K562 (cell line): ENCODE measurements at regions not wholly inside any gene's neighbourhood (a gene's known extent, or its start where the extent isn't known, plus 50 kb on each side); places are given as distances from the start of the nearest gene placed in this dataset.

ENCODE experiments used
- ATAC-seq: fragments of 200-7000 bp; cut with Tn5 transposase; 3 replicates; pipeline ENCODE4 v1.9.1; 2020; ENCODE audit warnings: moderate library complexity
- BruUV-seq: library from RNA; stranded (reverse); fragments of 400-500 nt; replicated peaks from 2 replicates; lab custom pipeline; 2021; lab: Mats Ljungman, UMichigan
- CTCF ChIA-PET: fragments of 300-600 bp; formaldehyde crosslinking; extraction: SDS; loops from one replicate; lab custom pipeline; 2021; ENCODE audit warnings: low intra/inter-chr PET ratio; lab: Yijun Ruan, JAX
- POLR2A ChIA-PET: fragments of 300-600, 350-650 bp; sonication (Branson Sonifier 250); formaldehyde crosslinking; extraction: SDS; loops from one replicate; lab custom pipeline; 2021; ENCODE audit warnings: antibody characterized with exemption, inconsistent platforms; lab: Yijun Ruan, JAX
- DNase-seq, 4 experiments: peaks; one replicate each; pipeline versions ENCODE4 v3.0.0 to v3.0.0-alpha.2; 2011 to 2018; ENCODE audit warnings: low spot score in 3 of 4, mixed read lengths in 3 of 4; ENCODE audit errors: extremely low read depth in 1 of 4
- FAIRE-seq: peaks from 2 replicates; lab custom pipeline; 2011; peaks lifted over from hg19 to GRCh38; lab: Jason Lieb, UNC
- H2AFZ ChIP-seq: 2 replicates; pipeline ENCODE4 v1.6.0; 2011; ENCODE audit warnings: low read depth, low read length, control low read depth, inconsistent platforms
- H3K27ac ChIP-seq: fragments of 200-600 bp; 3 replicates; pipeline ENCODE4 v1.8.0; 2011; ENCODE audit warnings: low read depth, mild to moderate bottlenecking, control low read depth, inconsistent platforms, low read length, moderate library complexity, mixed read lengths; ENCODE audit errors: extremely low read depth
- H3K27me3 ChIP-seq, 2 experiments: fragments of 300-600 bp in 1 of 2; 2 replicates in 1 of 2; 3 replicates in 1 of 2; pipeline versions ENCODE4 v1.6.0 to v1.8.0; 2011; ENCODE audit warnings: inconsistent platforms in 2 of 2, low read length in 2 of 2, mild to moderate bottlenecking in 1 of 2, mixed read lengths in 1 of 2, moderate library complexity in 1 of 2; ENCODE audit not compliant: control insufficient read depth in 2 of 2, insufficient read depth in 2 of 2
- H3K36me3 ChIP-seq: fragments of 300-600 bp; 3 replicates; pipeline ENCODE4 v1.8.0; 2011; ENCODE audit warnings: mild to moderate bottlenecking, low read length, inconsistent platforms; ENCODE audit not compliant: control insufficient read depth, insufficient read depth
- H3K4me1 ChIP-seq, 2 experiments: fragments of 200-600 bp in 1 of 2; replicated peaks in 1 of 2; 2 replicates in 1 of 2; 3 replicates in 1 of 2; pipeline versions ENCODE4 v1.5.1 to v1.8.0; 2011; ENCODE audit warnings: inconsistent platforms in 2 of 2, low read length in 2 of 2, mild to moderate bottlenecking in 1 of 2, mixed read lengths in 1 of 2, moderate library complexity in 1 of 2; ENCODE audit not compliant: control insufficient read depth in 2 of 2, insufficient read depth in 2 of 2
- H3K4me2 ChIP-seq: 2 replicates; pipeline ENCODE4 v1.6.1; 2011; ENCODE audit warnings: low read length, control low read depth, inconsistent platforms, mixed read lengths; ENCODE audit not compliant: insufficient read depth
- H3K4me3 ChIP-seq: fragments of 200-600 bp; sonication (generic), shearing (Covaris generic); 2 replicates; pipeline ENCODE4 v1.5.1; 2016; ENCODE audit warnings: control low read depth, inconsistent platforms
- H3K79me2 ChIP-seq: fragments of 200-600 bp; 3 replicates; pipeline ENCODE4 v1.8.0; 2011; ENCODE audit warnings: low read length, inconsistent platforms; ENCODE audit not compliant: control insufficient read depth, insufficient read depth
- H3K9ac ChIP-seq, 2 experiments: 2 replicates each; pipeline versions ENCODE4 v1.6.0 to v1.6.1; 2011; ENCODE audit warnings: low read depth in 2 of 2, low read length in 2 of 2, control low read depth in 1 of 2, inconsistent platforms in 1 of 2, mild to moderate bottlenecking in 1 of 2, mixed read lengths in 1 of 2; ENCODE audit not compliant: insufficient read depth in 1 of 2
- H3K9me1 ChIP-seq: one replicate; pipeline ENCODE4 v1.6.0; 2011; ENCODE audit warnings: inconsistent platforms, mild to moderate bottlenecking, low read length, moderate library complexity; ENCODE audit not compliant: control insufficient read depth, insufficient read depth
- H3K9me3 ChIP-seq: replicated peaks from 2 replicates; pipeline ENCODE4 v1.5.1; 2011; ENCODE audit warnings: low read depth, low read length, inconsistent platforms; ENCODE audit not compliant: control insufficient read depth, insufficient read depth
- H4K20me1 ChIP-seq: replicated peaks from 2 replicates; pipeline ENCODE4 v1.6.1; 2011; ENCODE audit warnings: low read length, inconsistent platforms, mixed read lengths; ENCODE audit not compliant: control insufficient read depth, insufficient read depth
- CBX1 ChIP-seq: sonication (generic); IDR thresholded peaks from 2 replicates; pipeline ENCODE4 v1.6.1; 2016; ENCODE audit warnings: antibody characterized with exemption, low read depth, mild to moderate bottlenecking
- CEBPB ChIP-seq: fragments of 450-650 bp; IDR thresholded peaks from 2 replicates; pipeline ENCODE4 v1.6.1; 2016; ENCODE audit warnings: missing genetic modification characterization, missing compliant biosample characterization
- FOXA1 ChIP-seq: fragments of 450-650 bp; IDR thresholded peaks from 2 replicates; pipeline ENCODE4 v1.6.1; 2016; ENCODE audit warnings: mild to moderate bottlenecking, borderline replicate concordance
- JUND ChIP-seq, 2 experiments: IDR thresholded peaks; 2 replicates in 1 of 2; 3 replicates in 1 of 2; pipeline ENCODE4 v1.6.1; 2011; ENCODE audit warnings: borderline replicate concordance in 2 of 2, low read depth in 2 of 2, low read length in 2 of 2, improper control_type of control experiment in 1 of 2, missing biosample characterization in 1 of 2, missing genetic modification characterization in 1 of 2, missing genetic modification reagents in 1 of 2
- MCM3 ChIP-seq: fragments of 450-650 bp; IDR thresholded peaks from 2 replicates; pipeline ENCODE4 v1.6.1; 2016
- MTA1 ChIP-seq: fragments of 450-650 bp; IDR thresholded peaks from 2 replicates; pipeline ENCODE4 v1.6.1; 2017; ENCODE audit warnings: borderline replicate concordance
- PHB2 ChIP-seq: fragments of 450-650 bp; IDR thresholded peaks from 2 replicates; pipeline ENCODE4 v1.6.1; 2017; ENCODE audit warnings: low read depth
- TSC22D4 ChIP-seq: fragments of 450-650 bp; IDR thresholded peaks from 2 replicates; pipeline ENCODE4 v1.6.1; 2016; ENCODE audit warnings: missing genetic modification characterization, missing biosample characterization, control low read depth
- ZNF174 ChIP-seq: fragments of 250-450 bp; sonication (Bioruptor Pico); IDR thresholded peaks from 2 replicates; pipeline ENCODE4 v1.4.0; 2020; ENCODE audit warnings: mild to moderate bottlenecking
- ZNF589 ChIP-seq: fragments of 200-800 bp; sonication (Bioruptor generic); IDR thresholded peaks from 2 replicates; pipeline ENCODE4 v1.6.1; 2016; ENCODE audit warnings: low read depth, missing genetic modification characterization, missing compliant biosample characterization
- ZNF668 ChIP-seq: fragments of 250-450 bp; sonication (Bioruptor Pico); IDR thresholded peaks from 2 replicates; pipeline ENCODE4 v1.8.0; 2022; ENCODE audit warnings: mild to moderate bottlenecking, inconsistent platforms
- WGBS: fragments of 100-300 bp; shearing (Covaris generic); methylation state at CpG from one replicate; pipeline ENCODE4 v1.1.6; 2016; ENCODE audit warnings: low coverage, mixed read lengths; ENCODE audit not compliant: insufficient coverage; ENCODE audit errors: missing lambda C conversion rate; 5-methylcytosine and 5-hydroxymethylcytosine counted together
- in situ Hi-C: fragments of 300-500 bp; cut with MboI; formaldehyde crosslinking; loops from 4 replicates; pipeline ENCODE4 v1.15.0; 2018; ENCODE audit warnings: inconsistent platforms, mixed read lengths
- intact Hi-C: fragments of 100-400 bp; cut with micrococcal nuclease; formaldehyde crosslinking; loops from 2 replicates; pipeline ENCODE4 v1.14.2; 2022

GRCh38 chr2:192398236-192398635 is 203.5 kb upstream of the TMEFF2 start:
- TF ChIP-seq TSC22D4 (tag) (no peak), ZNF589 (CRISPR knock-in tag) (no peak), CEBPB (tag) (no peak), MTA1 (no peak), PHB2 (no peak), ZNF668 (CRISPR knock-in tag) (no peak), ZNF174 (no peak), MCM3 (no peak), CBX1 (no peak), FOXA1 (no peak), JUND (IDR thresholded peaks at IDR 0.05; ENCODE audit: borderline replicate concordance, low read depth, low read length) (no peak), JUND (tag; IDR thresholded peaks at IDR 0.05; ENCODE audit: borderline replicate concordance, low read depth, low read length) (no peak)
- POLR2A ChIA-PET: no interaction called here
- no peak overlapping the region for H3K9ac ChIP-seq
- intact Hi-C loops (no loop called here), in situ Hi-C loops (no loop called here)
- 0% methylated on average over 6 of the region's 6 CpGs for WGBS
- no peak for ATAC-seq
- no peaks in the 10 kb centered on the region for H3K4me1 ChIP-seq
- H4K20me1 ChIP-seq: no peaks in the 10 kb centered on the region
- FAIRE-seq: no peak
- H3K79me2 ChIP-seq: no peaks in the 10 kb centered on the region
- H3K4me2 ChIP-seq: no peak overlapping the region
- DNase-seq: no peak
- CTCF ChIA-PET: no interaction called here
- no peaks in the 10 kb centered on the region for H3K36me3 ChIP-seq
- H3K9me1 ChIP-seq: no peaks in the 10 kb centered on the region
- no peaks in the 10 kb centered on the region for H3K27me3 ChIP-seq
- no peaks in the 10 kb centered on the region for H3K9me3 ChIP-seq
- BruUV-seq: no TSS peak
- no peak overlapping the region for H3K27ac ChIP-seq
- H3K4me3 ChIP-seq: no peak overlapping the region
- no peak overlapping the region for H2AFZ ChIP-seq
